HG02852 (cell line): ENCODE measurements at regions not wholly inside any gene's neighbourhood (a gene's known extent, or its start where the extent isn't known, plus 50 kb on each side); places are given as distances from the start of the nearest gene placed in this dataset.
A peak's percentile ranks its signal among the peaks of the same experiment; 100 is the strongest.

ENCODE experiments used
- ATAC-seq: cut with Tn5 transposase; IDR thresholded peaks from one replicate; pipeline ENCODE4 v1.9.1; 2021; ENCODE audit warnings: mild to moderate bottlenecking, moderate library complexity; ENCODE audit not compliant: unreplicated experiment

GRCh38 chr17:413706-414380 lies 61.2 kb upstream of the RPH3AL start:
- no peak for ATAC-seq

GRCh38 chr17:413016-413350 lies 60.4 kb upstream of the RPH3AL start:
- no peak for ATAC-seq

- no peak for ATAC-seq
Measured at GRCh38 chr17:412211-413015, 59.8 kb upstream of the RPH3AL start.

DNA sequence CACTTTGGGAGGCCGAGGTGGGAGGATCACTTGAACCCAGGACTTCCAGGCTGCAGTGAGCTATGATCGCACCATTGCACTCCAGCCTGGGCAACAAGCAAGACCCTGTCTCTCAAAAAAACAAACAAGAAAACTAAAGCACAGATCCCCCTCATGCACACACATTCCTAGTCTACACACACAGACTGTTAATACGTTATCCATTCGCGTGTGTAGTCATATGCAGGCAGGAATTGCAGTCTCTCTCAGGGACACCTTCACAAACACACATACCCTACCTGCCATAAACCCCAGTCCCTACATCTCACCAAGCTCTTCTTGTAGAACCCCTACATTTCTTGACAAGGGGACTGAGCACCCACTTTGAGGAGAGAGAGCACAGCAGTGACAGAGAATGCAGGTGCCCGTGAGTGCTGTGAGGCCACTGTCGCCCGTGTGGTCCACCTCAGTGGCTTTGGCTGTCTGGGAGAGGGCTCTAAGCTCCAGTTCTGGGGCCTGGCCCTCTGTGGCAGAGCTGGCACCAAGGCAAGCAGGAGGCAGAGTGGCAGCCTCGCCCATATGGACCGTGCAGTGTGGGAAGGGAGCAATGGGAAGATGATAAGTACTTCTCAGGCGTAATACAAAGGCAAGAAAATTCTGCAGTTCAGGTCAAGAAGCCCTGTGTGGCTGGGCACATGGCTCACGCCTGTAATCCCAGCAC lies 59.0 kb upstream of the RPH3AL start:
- ATAC-seq, result no peak

GRCh38 chr17:410543-411401 lies 58.2 kb upstream of the RPH3AL start:
- ATAC-seq, result no peak

GRCh38 chr17:409848-410542 lies 57.4 kb upstream of the RPH3AL start:
- peak; percentile 74 for ATAC-seq

DNA sequence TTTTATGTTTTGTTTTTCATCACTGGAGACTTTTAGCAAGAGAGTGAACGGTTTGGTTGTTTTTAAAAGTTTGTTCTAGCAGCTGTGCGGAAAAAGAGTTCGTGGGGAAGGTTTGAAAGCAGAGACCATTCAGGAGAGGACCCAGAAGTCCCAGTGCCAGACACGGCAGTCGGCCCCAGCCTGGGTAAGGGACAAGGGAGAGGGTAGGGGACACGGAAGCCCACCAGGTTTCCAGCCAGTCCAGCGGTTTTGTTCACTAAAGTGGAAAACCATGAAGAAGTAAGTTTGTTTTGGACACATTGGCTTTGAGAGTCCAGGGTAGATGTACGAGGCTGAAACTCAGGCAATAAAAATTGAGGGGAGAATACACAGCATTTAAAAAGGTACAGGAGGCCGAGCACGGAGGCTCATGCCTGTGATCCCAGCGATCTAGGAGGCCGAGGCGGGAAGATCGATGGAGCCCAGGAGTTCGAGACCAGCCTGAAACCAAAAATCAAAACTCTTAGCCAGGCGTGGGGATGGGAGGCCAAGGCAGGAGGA lies 56.8 kb upstream of the RPH3AL start:
- ATAC-seq, result no peak

- ATAC-seq, result no peak
Measured at GRCh38 chr17:404703-405102, 52.1 kb upstream of the RPH3AL start.
